ENCODE measurements at regions not wholly inside any gene's neighbourhood (a gene's known extent, or its start where the extent isn't known, plus 50 kb on each side); places are given as distances from the start of the nearest gene placed in this dataset.

DNA sequence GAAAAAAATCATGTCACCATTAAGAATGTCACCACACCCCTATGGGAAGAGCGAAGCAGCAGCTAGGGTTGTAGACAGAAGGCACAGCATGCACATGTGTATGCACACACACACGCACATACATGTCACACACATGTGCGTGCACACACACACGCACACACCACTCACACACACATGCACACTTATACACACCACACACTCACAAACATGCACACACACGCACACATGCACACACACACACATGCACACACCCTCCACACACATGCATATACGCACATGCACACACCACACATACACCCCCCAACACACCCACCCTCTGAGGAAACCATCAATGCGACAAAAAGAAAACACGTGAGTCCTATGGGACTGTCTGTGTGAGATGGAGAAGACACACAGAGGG, 205.4 kb downstream of the ENGASE start:
- no peaks in the 10 kb centered on the region for H3K36me3 Mint-ChIP-seq
- POLR2A ChIA-PET, result no interaction called here
- no peak for ATAC-seq
- H3K4me1 Mint-ChIP-seq, result peaks cover 3% of the 10 kb centered on the region; the same call in 1 of the 2 replicates
- CTCF ChIA-PET, result interaction anchor here (0.9 to 1.3 kb wide), 2 partner anchors 112 to 121 kb away, joined by 3 to 5 read pairs; no protein-coding TSS in a partner anchor
- H3K9me3 Mint-ChIP-seq, result no peaks in the 10 kb centered on the region
- H3K27ac Mint-ChIP-seq, result peak overlapping the region; percentile 10; the same call in 1 of the 2 replicates
- no peak overlapping the region for H3K4me3 Mint-ChIP-seq
- H3K27me3 Mint-ChIP-seq (ENCODE audit: low read depth), result no peaks in the 10 kb centered on the region
- no peak for DNase-seq (ENCODE audit: low spot score)
- TF ChIP-seq, protein P1, sequence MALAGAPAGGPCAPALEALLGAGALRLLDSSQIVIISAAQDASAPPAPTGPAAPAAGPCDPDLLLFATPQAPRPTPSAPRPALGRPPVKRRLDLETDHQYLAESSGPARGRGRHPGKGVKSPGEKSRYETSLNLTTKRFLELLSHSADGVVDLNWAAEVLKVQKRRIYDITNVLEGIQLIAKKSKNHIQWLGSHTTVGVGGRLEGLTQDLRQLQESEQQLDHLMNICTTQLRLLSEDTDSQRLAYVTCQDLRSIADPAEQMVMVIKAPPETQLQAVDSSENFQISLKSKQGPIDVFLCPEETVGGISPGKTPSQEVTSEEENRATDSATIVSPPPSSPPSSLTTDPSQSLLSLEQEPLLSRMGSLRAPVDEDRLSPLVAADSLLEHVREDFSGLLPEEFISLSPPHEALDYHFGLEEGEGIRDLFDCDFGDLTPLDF (CRISPR knock-in tag; IDR thresholded peaks at IDR 0.05), result no peak
- TF ChIP-seq, protein P2, sequence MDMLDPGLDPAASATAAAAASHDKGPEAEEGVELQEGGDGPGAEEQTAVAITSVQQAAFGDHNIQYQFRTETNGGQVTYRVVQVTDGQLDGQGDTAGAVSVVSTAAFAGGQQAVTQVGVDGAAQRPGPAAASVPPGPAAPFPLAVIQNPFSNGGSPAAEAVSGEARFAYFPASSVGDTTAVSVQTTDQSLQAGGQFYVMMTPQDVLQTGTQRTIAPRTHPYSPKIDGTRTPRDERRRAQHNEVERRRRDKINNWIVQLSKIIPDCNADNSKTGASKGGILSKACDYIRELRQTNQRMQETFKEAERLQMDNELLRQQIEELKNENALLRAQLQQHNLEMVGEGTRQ (CRISPR knock-in tag; IDR thresholded peaks at IDR 0.05), result no peak
- no peak for TF ChIP-seq ZNF512 (CRISPR knock-in tag; IDR thresholded peaks at IDR 0.05; ENCODE audit: borderline replicate concordance)
- TF ChIP-seq JUN (CRISPR knock-in tag; IDR thresholded peaks at IDR 0.05), result no peak
- TF ChIP-seq HMGXB4 (CRISPR knock-in tag; IDR thresholded peaks at IDR 0.05), result no peak
- TF ChIP-seq MXD4 (CRISPR knock-in tag; IDR thresholded peaks at IDR 0.05; ENCODE audit: borderline replicate concordance), result no peak
- no peak for TF ChIP-seq ELF4 (CRISPR knock-in tag; IDR thresholded peaks at IDR 0.05; ENCODE audit: low read depth)
- TF ChIP-seq ZNF671 (CRISPR knock-in tag; IDR thresholded peaks at IDR 0.05), result no peak
- TF ChIP-seq, protein P3, sequence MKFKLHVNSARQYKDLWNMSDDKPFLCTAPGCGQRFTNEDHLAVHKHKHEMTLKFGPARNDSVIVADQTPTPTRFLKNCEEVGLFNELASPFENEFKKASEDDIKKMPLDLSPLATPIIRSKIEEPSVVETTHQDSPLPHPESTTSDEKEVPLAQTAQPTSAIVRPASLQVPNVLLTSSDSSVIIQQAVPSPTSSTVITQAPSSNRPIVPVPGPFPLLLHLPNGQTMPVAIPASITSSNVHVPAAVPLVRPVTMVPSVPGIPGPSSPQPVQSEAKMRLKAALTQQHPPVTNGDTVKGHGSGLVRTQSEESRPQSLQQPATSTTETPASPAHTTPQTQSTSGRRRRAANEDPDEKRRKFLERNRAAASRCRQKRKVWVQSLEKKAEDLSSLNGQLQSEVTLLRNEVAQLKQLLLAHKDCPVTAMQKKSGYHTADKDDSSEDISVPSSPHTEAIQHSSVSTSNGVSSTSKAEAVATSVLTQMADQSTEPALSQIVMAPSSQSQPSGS (CRISPR knock-in tag; IDR thresholded peaks at IDR 0.05; ENCODE audit: borderline replicate concordance, low read depth), result no peak

DNA sequence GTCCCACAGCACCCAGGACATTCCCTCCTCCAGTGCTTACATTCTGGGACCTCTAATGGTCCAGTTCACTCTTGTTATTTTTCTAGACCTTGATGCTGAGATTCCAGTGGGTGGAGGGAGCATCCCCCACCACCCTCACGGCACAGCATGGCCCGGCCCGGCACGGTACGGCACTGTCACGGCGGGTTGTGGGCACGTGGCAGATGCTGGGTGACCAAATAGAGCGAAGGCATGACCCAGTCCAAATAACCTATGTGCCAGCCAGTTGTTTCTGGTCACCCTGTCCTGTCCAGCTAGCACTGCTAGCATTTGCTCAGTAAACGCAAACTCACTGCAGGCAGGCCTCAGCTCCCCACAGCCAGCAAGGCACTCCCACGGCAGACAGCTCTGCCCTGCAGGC, 204.7 kb downstream of the ENGASE start:
- Mint-ChIP-seq H3K4me1 (peaks cover 3% of the 10 kb centered on the region; the same call in 1 of the 2 replicates), H3K4me3 (no peak overlapping the region), H3K9me3 (no peaks in the 10 kb centered on the region), H3K36me3 (no peaks in the 10 kb centered on the region), H3K27ac (peak overlapping the region; percentile 10; the same call in 1 of the 2 replicates), H3K27me3 (ENCODE audit: low read depth) (no peaks in the 10 kb centered on the region)
- DNase-seq (ENCODE audit: low spot score) (no peak), ATAC-seq (no peak)
- POLR2A ChIA-PET, result no interaction called here
- CTCF ChIA-PET, result no interaction called here
- TF ChIP-seq SOX15 (CRISPR knock-in tag; IDR thresholded peaks at IDR 0.05) (no peak), MYBL2 (CRISPR knock-in tag; IDR thresholded peaks at IDR 0.05) (no peak), ZNF138 (CRISPR knock-in tag; conservative IDR thresholded peaks at IDR 0.05) (no peak), TCF7 (CRISPR knock-in tag; IDR thresholded peaks at IDR 0.05; ENCODE audit: low read depth) (no peak), FOXP1 (CRISPR knock-in tag; IDR thresholded peaks at IDR 0.05; ENCODE audit: borderline replicate concordance) (no peak), FOXK1 (CRISPR knock-in tag; IDR thresholded peaks at IDR 0.05) (no peak), STAT6 (CRISPR knock-in tag; conservative IDR thresholded peaks at IDR 0.05; ENCODE audit: low read depth) (no peak)
- TF ChIP-seq, protein P4, sequence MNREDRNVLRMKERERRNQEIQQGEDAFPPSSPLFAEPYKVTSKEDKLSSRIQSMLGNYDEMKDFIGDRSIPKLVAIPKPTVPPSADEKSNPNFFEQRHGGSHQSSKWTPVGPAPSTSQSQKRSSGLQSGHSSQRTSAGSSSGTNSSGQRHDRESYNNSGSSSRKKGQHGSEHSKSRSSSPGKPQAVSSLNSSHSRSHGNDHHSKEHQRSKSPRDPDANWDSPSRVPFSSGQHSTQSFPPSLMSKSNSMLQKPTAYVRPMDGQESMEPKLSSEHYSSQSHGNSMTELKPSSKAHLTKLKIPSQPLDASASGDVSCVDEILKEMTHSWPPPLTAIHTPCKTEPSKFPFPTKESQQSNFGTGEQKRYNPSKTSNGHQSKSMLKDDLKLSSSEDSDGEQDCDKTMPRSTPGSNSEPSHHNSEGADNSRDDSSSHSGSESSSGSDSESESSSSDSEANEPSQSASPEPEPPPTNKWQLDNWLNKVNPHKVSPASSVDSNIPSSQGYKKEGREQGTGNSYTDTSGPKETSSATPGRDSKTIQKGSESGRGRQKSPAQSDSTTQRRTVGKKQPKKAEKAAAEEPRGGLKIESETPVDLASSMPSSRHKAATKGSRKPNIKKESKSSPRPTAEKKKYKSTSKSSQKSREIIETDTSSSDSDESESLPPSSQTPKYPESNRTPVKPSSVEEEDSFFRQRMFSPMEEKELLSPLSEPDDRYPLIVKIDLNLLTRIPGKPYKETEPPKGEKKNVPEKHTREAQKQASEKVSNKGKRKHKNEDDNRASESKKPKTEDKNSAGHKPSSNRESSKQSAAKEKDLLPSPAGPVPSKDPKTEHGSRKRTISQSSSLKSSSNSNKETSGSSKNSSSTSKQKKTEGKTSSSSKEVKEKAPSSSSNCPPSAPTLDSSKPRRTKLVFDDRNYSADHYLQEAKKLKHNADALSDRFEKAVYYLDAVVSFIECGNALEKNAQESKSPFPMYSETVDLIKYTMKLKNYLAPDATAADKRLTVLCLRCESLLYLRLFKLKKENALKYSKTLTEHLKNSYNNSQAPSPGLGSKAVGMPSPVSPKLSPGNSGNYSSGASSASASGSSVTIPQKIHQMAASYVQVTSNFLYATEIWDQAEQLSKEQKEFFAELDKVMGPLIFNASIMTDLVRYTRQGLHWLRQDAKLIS (CRISPR knock-in tag; IDR thresholded peaks at IDR 0.05; ENCODE audit: borderline replicate concordance), result no peak
- TF ChIP-seq, protein P5, sequence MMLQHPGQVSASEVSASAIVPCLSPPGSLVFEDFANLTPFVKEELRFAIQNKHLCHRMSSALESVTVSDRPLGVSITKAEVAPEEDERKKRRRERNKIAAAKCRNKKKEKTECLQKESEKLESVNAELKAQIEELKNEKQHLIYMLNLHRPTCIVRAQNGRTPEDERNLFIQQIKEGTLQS (CRISPR knock-in tag; conservative IDR thresholded peaks at IDR 0.05), result no peak

All from WTC11 (cell line).